Uterus (tissue), 3 donors: ENCODE measurements at regions not wholly inside any gene's neighbourhood (a gene's known extent, or its start where the extent isn't known, plus 50 kb on each side); places are given as distances from the start of the nearest gene placed in this dataset.

Experiments used
- DNase-seq, 2 donors: peaks; one replicate each; pipeline ENCODE4 v3.0.0-alpha.2; 2019 to 2020
- H3K27ac ChIP-seq, 2 donors: fragments of 200-600 bp; sonication (generic); 1 replicate in 1 of 2; 2 replicates in 1 of 2; pipeline ENCODE4 v1.5.1; 2016 to 2018
- H3K27me3 ChIP-seq, 2 donors: fragments of 200-600 bp; sonication (generic); one replicate each; pipeline ENCODE4 v1.5.1; 2018 to 2019; ENCODE audit warnings: control low read depth in 1 of 2
- H3K36me3 ChIP-seq, 2 donors: fragments of 200-600 bp; sonication (generic); one replicate each; pipeline ENCODE4 v1.5.1; 2019; ENCODE audit warnings: control low read depth in 1 of 2
- H3K4me1 ChIP-seq, 2 donors: fragments of 200-600 bp; sonication (generic); one replicate each; pipeline ENCODE4 v1.5.1; 2018 to 2019; ENCODE audit warnings: control low read depth in 1 of 2
- H3K4me3 ChIP-seq, 2 donors: fragments of 200-600 bp; sonication (generic); 1 replicate in 1 of 2; 2 replicates in 1 of 2; pipeline ENCODE4 v1.5.1; 2018 to 2019; ENCODE audit warnings: mild to moderate bottlenecking in 1 of 2
- H3K9me3 ChIP-seq, 2 donors: fragments of 200-600 bp; sonication (generic); one replicate each; pipeline ENCODE4 v1.5.1; 2019; ENCODE audit warnings: control low read depth in 1 of 2
- CTCF ChIP-seq, 4 experiments: fragments of 200-600 bp in 2 of 4; fragments of 450-650 bp in 2 of 4; sonication (generic) in 2 of 4; IDR thresholded peaks; one replicate each; pipeline ENCODE4 v1.5.1; 2016 to 2019; ENCODE audit warnings: antibody characterized with exemption in 4 of 4, mild to moderate bottlenecking in 2 of 4, moderate library complexity in 1 of 4
- POLR2A ChIP-seq, 2 donors: fragments of 450-650 bp; IDR thresholded peaks; one replicate each; pipeline ENCODE4 v1.6.1; 2016; ENCODE audit warnings: antibody characterized with exemption in 2 of 2, mild to moderate bottlenecking in 1 of 2, moderate library complexity in 1 of 2
- intact Hi-C: fragments of 100-400 bp; cut with DNase I; formaldehyde crosslinking; loops from one replicate; pipeline ENCODE4 v1.15.1; 2023; ENCODE audit warnings: low total_unique reads
- donor health status: DM: yes; HTN: yes; CAD: no.

- H3K27me3 ChIP-seq, result no peaks in the 10 kb centered on the region
- H3K9me3 ChIP-seq, result no peaks in the 10 kb centered on the region
- intact Hi-C loops, result no loop called here
- DNase-seq, result no peak
- no peaks in the 10 kb centered on the region for H3K4me1 ChIP-seq
- no peaks in the 10 kb centered on the region for H3K36me3 ChIP-seq
- no peak for TF ChIP-seq CTCF (IDR thresholded peaks at IDR 0.05)
- no peak overlapping the region for H3K4me3 ChIP-seq
- no peak overlapping the region for H3K27ac ChIP-seq
Measured at GRCh38 chr1:79792219-79792930, 785.8 kb upstream of the ADGRL4 start.

- Histone ChIP-seq H3K4me1 (no peaks in the 10 kb centered on the region), H3K4me3 (no peak overlapping the region), H3K36me3 (no peaks in the 10 kb centered on the region), H3K27me3 (no peaks in the 10 kb centered on the region), H3K27ac (no peak overlapping the region), H3K9me3 (no peaks in the 10 kb centered on the region)
- no peak for DNase-seq
- intact Hi-C loops, result no loop called here
- TF ChIP-seq POLR2A (IDR thresholded peaks at IDR 0.05) (no peak), CTCF (IDR thresholded peaks at IDR 0.05) (no peak)
Measured at GRCh38 chr1:79791488-79792218, 785.1 kb upstream of the ADGRL4 start.

GRCh38 chr1:79790950-79791349 lies 784.4 kb upstream of the ADGRL4 start:
- Histone ChIP-seq H3K4me3 (no peak overlapping the region), H3K27me3 (no peaks in the 10 kb centered on the region), H3K9me3 (no peaks in the 10 kb centered on the region), H3K27ac (no peak overlapping the region), H3K4me1 (no peaks in the 10 kb centered on the region), H3K36me3 (no peaks in the 10 kb centered on the region)
- intact Hi-C loops, result no loop called here
- TF ChIP-seq POLR2A (IDR thresholded peaks at IDR 0.05) (no peak), CTCF (IDR thresholded peaks at IDR 0.05) (no peak)
- DNase-seq, result no peak

- intact Hi-C loops, result no loop called here
Measured at GRCh38 chr1:79787631-79788030, 781.1 kb upstream of the ADGRL4 start.

More at GRCh38 chr1:79787631-79788030, 781.1 kb upstream of the ADGRL4 start:
- Histone ChIP-seq H3K4me3 (no peak overlapping the region), H3K27ac (no peak overlapping the region), H3K4me1 (no peaks in the 10 kb centered on the region), H3K9me3 (no peaks in the 10 kb centered on the region), H3K36me3 (no peaks in the 10 kb centered on the region), H3K27me3 (no peaks in the 10 kb centered on the region)
- no peak for DNase-seq
- TF ChIP-seq POLR2A (IDR thresholded peaks at IDR 0.05) (no peak), CTCF (IDR thresholded peaks at IDR 0.05) (no peak)
